Peyer's patch (tissue), 4 donors: ENCODE measurements at regions not wholly inside any gene's neighbourhood (a gene's known extent, or its start where the extent isn't known, plus 50 kb on each side); places are given as distances from the start of the nearest gene placed in this dataset.

Source experiments
- DNase-seq, 3 donors: peaks; one replicate each; pipeline ENCODE4 v3.0.0-alpha.2; 2017 to 2019
- H3K27ac ChIP-seq, 4 donors: fragments of 200-600 bp; sonication (generic); one replicate each; pipeline ENCODE4 v1.5.1; 2016 to 2019
- H3K27me3 ChIP-seq, 2 donors: fragments of 200-600 bp; sonication (generic); one replicate each; pipeline ENCODE4 v1.5.1; 2019
- H3K36me3 ChIP-seq, 3 donors: fragments of 200-600 bp; sonication (generic); one replicate each; pipeline ENCODE4 v1.5.1; 2016 to 2019
- H3K4me1 ChIP-seq, 4 donors: fragments of 200-600 bp; sonication (generic); one replicate each; pipeline ENCODE4 v1.5.1; 2016 to 2019
- H3K4me3 ChIP-seq, 4 donors: fragments of 200-600 bp; sonication (generic); 1 replicate in 3 of 4; 2 replicates in 1 of 4; pipeline ENCODE4 v1.5.1; 2016 to 2019; ENCODE audit warnings: mild to moderate bottlenecking in 1 of 4
- H3K9me3 ChIP-seq, 4 donors: fragments of 200-600 bp; sonication (generic); one replicate each; pipeline ENCODE4 v1.5.1; 2016 to 2019; ENCODE audit warnings: mild to moderate bottlenecking in 1 of 4
- CTCF ChIP-seq, 6 experiments: fragments of 450-650 bp in 4 of 6; fragments of 200-600 bp in 2 of 6; sonication (generic) in 1 of 6; IDR thresholded peaks; one replicate each; pipeline ENCODE4 v1.5.1; 2017 to 2019; ENCODE audit warnings: antibody characterized with exemption in 6 of 6, mild to moderate bottlenecking in 3 of 6, moderate library complexity in 1 of 6
- POLR2A ChIP-seq, 2 donors: fragments of 450-650 bp; IDR thresholded peaks; one replicate each; pipeline ENCODE4 v1.5.1; 2017; ENCODE audit warnings: antibody characterized with exemption in 2 of 2, mild to moderate bottlenecking in 2 of 2, moderate library complexity in 2 of 2

- H3K4me3 ChIP-seq, result no peak overlapping the region
- no peaks in the 10 kb centered on the region for H3K36me3 ChIP-seq
- no peaks in the 10 kb centered on the region for H3K9me3 ChIP-seq
- no peak for DNase-seq
- H3K27ac ChIP-seq, result no peak overlapping the region
- no peaks in the 10 kb centered on the region for H3K4me1 ChIP-seq
- TF ChIP-seq POLR2A (IDR thresholded peaks at IDR 0.05) (no peak), CTCF (IDR thresholded peaks at IDR 0.05) (no peak)
- no peaks in the 10 kb centered on the region for H3K27me3 ChIP-seq
Measured at GRCh38 chr6:167469101-167469500, 144.2 kb downstream of the TTLL2 start.

GRCh38 chr6:167469672-167470071, 144.8 kb downstream of the TTLL2 start:
- Histone ChIP-seq H3K36me3 (no peaks in the 10 kb centered on the region), H3K4me1 (no peaks in the 10 kb centered on the region), H3K9me3 (no peaks in the 10 kb centered on the region), H3K27ac (no peak overlapping the region), H3K4me3 (no peak overlapping the region), H3K27me3 (no peaks in the 10 kb centered on the region)
- TF ChIP-seq POLR2A (IDR thresholded peaks at IDR 0.05), result no peak
- no peak for TF ChIP-seq CTCF (IDR thresholded peaks at IDR 0.05)
- no peak for DNase-seq

GRCh38 chr6:167470101-167470835, 145.4 kb downstream of the TTLL2 start:
- Histone ChIP-seq H3K27me3 (no peaks in the 10 kb centered on the region), H3K4me1 (no peaks in the 10 kb centered on the region), H3K36me3 (no peaks in the 10 kb centered on the region), H3K4me3 (no peak overlapping the region), H3K27ac (no peak overlapping the region), H3K9me3 (no peaks in the 10 kb centered on the region)
- DNase-seq, result no peak
- TF ChIP-seq CTCF (IDR thresholded peaks at IDR 0.05) (no peak), POLR2A (IDR thresholded peaks at IDR 0.05) (no peak)

GRCh38 chr6:167470836-167471547, 146.1 kb downstream of the TTLL2 start:
- Histone ChIP-seq H3K27ac (no peak overlapping the region), H3K36me3 (no peaks in the 10 kb centered on the region), H3K4me1 (no peaks in the 10 kb centered on the region), H3K4me3 (no peak overlapping the region), H3K27me3 (no peaks in the 10 kb centered on the region), H3K9me3 (no peaks in the 10 kb centered on the region)
- TF ChIP-seq POLR2A (IDR thresholded peaks at IDR 0.05) (no peak), CTCF (IDR thresholded peaks at IDR 0.05) (no peak)
- DNase-seq, result no peak

- no peak for TF ChIP-seq POLR2A (IDR thresholded peaks at IDR 0.05)
- no peak for TF ChIP-seq CTCF (IDR thresholded peaks at IDR 0.05)
- Histone ChIP-seq H3K27me3 (no peaks in the 10 kb centered on the region), H3K36me3 (no peaks in the 10 kb centered on the region), H3K27ac (no peak overlapping the region), H3K9me3 (no peaks in the 10 kb centered on the region), H3K4me1 (no peaks in the 10 kb centered on the region), H3K4me3 (no peak overlapping the region)
- no peak for DNase-seq
Measured at GRCh38 chr6:167471548-167471930, 146.7 kb downstream of the TTLL2 start.
